ENCODE measurements at regions not wholly inside any gene's neighbourhood (a gene's known extent, or its start where the extent isn't known, plus 50 kb on each side); places are given as distances from the start of the nearest gene placed in this dataset.

DNA sequence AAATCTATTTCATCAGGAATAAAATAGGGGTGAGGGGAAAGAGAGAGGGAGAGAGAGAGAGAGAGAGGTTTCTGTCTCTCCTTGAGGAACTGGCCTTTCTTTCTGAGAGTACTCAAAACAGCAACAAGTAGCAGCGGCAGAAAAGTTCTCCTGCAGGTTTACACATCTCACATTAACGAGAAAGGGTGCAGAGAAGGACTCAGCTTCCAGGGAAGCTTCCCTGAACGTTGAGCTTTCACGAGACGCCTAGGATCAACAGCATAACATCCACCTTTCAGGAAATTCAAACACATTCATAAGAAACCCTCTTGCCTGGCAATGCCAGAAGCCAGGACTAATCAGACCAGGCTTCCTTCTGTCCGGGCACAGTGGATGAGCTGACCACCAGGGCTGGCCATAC, 162.9 kb downstream of the ZDHHC21 start:
- TF ChIP-seq, protein P1, sequence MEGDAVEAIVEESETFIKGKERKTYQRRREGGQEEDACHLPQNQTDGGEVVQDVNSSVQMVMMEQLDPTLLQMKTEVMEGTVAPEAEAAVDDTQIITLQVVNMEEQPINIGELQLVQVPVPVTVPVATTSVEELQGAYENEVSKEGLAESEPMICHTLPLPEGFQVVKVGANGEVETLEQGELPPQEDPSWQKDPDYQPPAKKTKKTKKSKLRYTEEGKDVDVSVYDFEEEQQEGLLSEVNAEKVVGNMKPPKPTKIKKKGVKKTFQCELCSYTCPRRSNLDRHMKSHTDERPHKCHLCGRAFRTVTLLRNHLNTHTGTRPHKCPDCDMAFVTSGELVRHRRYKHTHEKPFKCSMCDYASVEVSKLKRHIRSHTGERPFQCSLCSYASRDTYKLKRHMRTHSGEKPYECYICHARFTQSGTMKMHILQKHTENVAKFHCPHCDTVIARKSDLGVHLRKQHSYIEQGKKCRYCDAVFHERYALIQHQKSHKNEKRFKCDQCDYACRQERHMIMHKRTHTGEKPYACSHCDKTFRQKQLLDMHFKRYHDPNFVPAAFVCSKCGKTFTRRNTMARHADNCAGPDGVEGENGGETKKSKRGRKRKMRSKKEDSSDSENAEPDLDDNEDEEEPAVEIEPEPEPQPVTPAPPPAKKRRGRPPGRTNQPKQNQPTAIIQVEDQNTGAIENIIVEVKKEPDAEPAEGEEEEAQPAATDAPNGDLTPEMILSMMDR (IDR thresholded peaks at IDR 0.05 in 8 of 11, conservative IDR thresholded peaks at IDR 0.05 in 3 of 11), result no peak
- TF ChIP-seq POLR2A (IDR thresholded peaks at IDR 0.05), result no peak
